Right renal cortex interstitium (tissue), 3 donors: ENCODE measurements at regions not wholly inside any gene's neighbourhood (a gene's known extent, or its start where the extent isn't known, plus 50 kb on each side); places are given as distances from the start of the nearest gene placed in this dataset.

Experiments
- DNase-seq, 3 donors: peaks; one replicate each; pipeline ENCODE4 v3.0.0-alpha.2; 2013; ENCODE audit warnings: low read depth in 3 of 3, low spot score in 2 of 3

GRCh38 chr3:104992676-104993075 is 374.0 kb upstream of the ALCAM start:
- no peak for DNase-seq

- no peak for DNase-seq
Measured at GRCh38 chr3:105006164-105006563, 360.5 kb upstream of the ALCAM start.

GRCh38 chr3:105013657-105014056 is 353.1 kb upstream of the ALCAM start:
- no peak for DNase-seq

- no peak for DNase-seq
Measured at GRCh38 chr3:105014631-105015030, 352.1 kb upstream of the ALCAM start.

- no peak for DNase-seq
Measured at GRCh38 chr3:105022813-105023212, 343.9 kb upstream of the ALCAM start.

- DNase-seq: no peak
Measured at GRCh38 chr3:105030211-105030610, 336.5 kb upstream of the ALCAM start.

GRCh38 chr3:105032541-105032940 is 334.2 kb upstream of the ALCAM start:
- DNase-seq: no peak

- no peak for DNase-seq
Measured at GRCh38 chr3:105033081-105033480, 333.6 kb upstream of the ALCAM start.

GRCh38 chr3:105039004-105039403 is 327.7 kb upstream of the ALCAM start:
- DNase-seq: no peak

- no peak for DNase-seq
Measured at GRCh38 chr3:105040026-105040622, 326.6 kb upstream of the ALCAM start.

GRCh38 chr3:105042586-105042985 is 324.1 kb upstream of the ALCAM start:
- no peak for DNase-seq

GRCh38 chr3:105051111-105051510 is 315.6 kb upstream of the ALCAM start:
- DNase-seq: no peak

- no peak for DNase-seq
Measured at GRCh38 chr3:105051972-105052371, 314.7 kb upstream of the ALCAM start.

- peak in 1 of 3 donors; percentile 18 for DNase-seq
Measured at GRCh38 chr3:105062853-105063252, 303.9 kb upstream of the ALCAM start.

- no peak for DNase-seq
Measured at GRCh38 chr3:105065895-105066839, 300.5 kb upstream of the ALCAM start.

GRCh38 chr3:105067361-105067760 is 299.3 kb upstream of the ALCAM start:
- no peak for DNase-seq

GRCh38 chr3:105077060-105077822 is 289.5 kb upstream of the ALCAM start:
- no peak for DNase-seq

GRCh38 chr3:105083945-105084344 is 282.8 kb upstream of the ALCAM start:
- DNase-seq: no peak

GRCh38 chr3:105085506-105085905 is 281.2 kb upstream of the ALCAM start:
- no peak for DNase-seq

GRCh38 chr3:105093371-105094252 is 273.1 kb upstream of the ALCAM start:
- no peak for DNase-seq
